K562 (cell line): ENCODE measurements at regions not wholly inside any gene's neighbourhood (a gene's known extent, or its start where the extent isn't known, plus 50 kb on each side); places are given as distances from the start of the nearest gene placed in this dataset.
A peak's percentile ranks its signal among the peaks of the same experiment; 100 is the strongest.

Source experiments
- ATF1 ChIP-seq, 2 experiments: fragments of 450-650 bp in 1 of 2; IDR thresholded peaks; 2 replicates each; pipeline ENCODE4 v1.6.1; 2016; ENCODE audit warnings: missing compliant biosample characterization in 1 of 2, missing genetic modification characterization in 1 of 2
- BDP1 ChIP-seq: IDR thresholded peaks from 3 replicates; pipeline ENCODE4 v1.6.1; 2011; ENCODE audit not compliant: insufficient read length, insufficient read depth
- CREB1 ChIP-seq, 2 experiments: sonication (generic) in 1 of 2; formaldehyde crosslinking in 1 of 2; IDR thresholded peaks; 2 replicates each; pipeline versions ENCODE4 v1.6.1 to v1.8.0; 2012 to 2022; ENCODE audit warnings: inconsistent platforms in 1 of 2, mild to moderate bottlenecking in 1 of 2, missing genetic modification reagents in 1 of 2, moderate library complexity in 1 of 2
- ERF ChIP-seq: fragments of 450-650 bp; formaldehyde crosslinking; IDR thresholded peaks from 2 replicates; pipeline ENCODE4 v1.4.0; 2020; ENCODE audit warnings: mild to moderate bottlenecking, mixed read lengths
- GATAD2B ChIP-seq: fragments of 450-650 bp; IDR thresholded peaks from 2 replicates; pipeline ENCODE4 v1.6.1; 2017; ENCODE audit warnings: mild to moderate bottlenecking, borderline replicate concordance
- MTF1 ChIP-seq: fragments of 250-450 bp; sonication (Bioruptor Pico); IDR thresholded peaks from 2 replicates; pipeline ENCODE4 v1.9.0; 2021; ENCODE audit warnings: moderate library complexity, mild to moderate bottlenecking, inconsistent platforms, borderline replicate concordance
- NBN ChIP-seq: fragments of 450-650 bp; IDR thresholded peaks from 2 replicates; pipeline ENCODE4 v1.6.1; 2016; ENCODE audit warnings: low read depth, mild to moderate bottlenecking
- NFE2 ChIP-seq: IDR thresholded peaks from 2 replicates; pipeline ENCODE4 v1.6.1; 2014; ENCODE audit warnings: antibody characterized with exemption, low read depth
- NR2C2 ChIP-seq, 2 experiments: fragments of 200-800 bp in 1 of 2; sonication (Bioruptor generic) in 1 of 2; sonication (generic) in 1 of 2; formaldehyde crosslinking in 1 of 2; IDR thresholded peaks; 2 replicates each; pipeline versions ENCODE4 v1.6.1 to v1.8.0; 2016 to 2022; ENCODE audit warnings: mild to moderate bottlenecking in 1 of 2, missing compliant biosample characterization in 1 of 2, missing genetic modification characterization in 1 of 2, missing genetic modification reagents in 1 of 2
- PHB2 ChIP-seq: fragments of 450-650 bp; IDR thresholded peaks from 2 replicates; pipeline ENCODE4 v1.6.1; 2017; ENCODE audit warnings: low read depth
- SAFB2 ChIP-seq: fragments of 200-400 bp; formaldehyde crosslinking; IDR thresholded peaks from 2 replicates; pipeline ENCODE4 v1.6.1; 2018; ENCODE audit warnings: borderline replicate concordance, low read length, low read depth, moderate library complexity; ENCODE audit not compliant: severe bottlenecking
- WHSC1 ChIP-seq: IDR thresholded peaks from one replicate; pipeline ENCODE4 v1.6.1; 2012; ENCODE audit warnings: low read length, control low read depth, inconsistent platforms
- XRCC3 ChIP-seq: fragments of 450-650 bp; IDR thresholded peaks from 2 replicates; pipeline ENCODE4 v1.6.1; 2017; ENCODE audit warnings: mild to moderate bottlenecking, moderate library complexity
- ZBTB1 ChIP-seq: sonication (generic); formaldehyde crosslinking; IDR thresholded peaks from 2 replicates; pipeline ENCODE4 v1.8.1; 2023; ENCODE audit warnings: missing genetic modification reagents, low read depth, mild to moderate bottlenecking, borderline replicate concordance
- ZNF224 ChIP-seq: sonication (generic); formaldehyde crosslinking; IDR thresholded peaks from 2 replicates; pipeline ENCODE4 v1.8.0; 2022; ENCODE audit warnings: mild to moderate bottlenecking, missing genetic modification reagents
- ZNF263 ChIP-seq: sonication (generic); formaldehyde crosslinking; IDR thresholded peaks from 2 replicates; pipeline ENCODE4 v1.8.0; 2022; ENCODE audit warnings: mild to moderate bottlenecking, missing genetic modification reagents, borderline replicate concordance
- TF ChIP-seq, protein P1 (sequence below), 2 experiments: fragments of 450-650 bp; IDR thresholded peaks; 2 replicates each; pipeline ENCODE4 v1.6.1; 2018; ENCODE audit warnings: mild to moderate bottlenecking in 2 of 2, low read depth in 1 of 2; ENCODE audit not compliant: partially characterized antibody in 2 of 2
- TF ChIP-seq, protein P2 (sequence below): fragments of 450-650 bp; IDR thresholded peaks from 2 replicates; pipeline ENCODE4 v1.6.1; 2016
- TF ChIP-seq, protein P3 (sequence below): fragments of 250-450 bp; sonication (Bioruptor Pico); IDR thresholded peaks from 2 replicates; pipeline ENCODE4 v1.8.0; 2021; ENCODE audit warnings: mild to moderate bottlenecking, moderate library complexity
- TF ChIP-seq, protein P4 (sequence below): IDR thresholded peaks from 2 replicates; pipeline ENCODE4 v1.6.1; 2011; ENCODE audit not compliant: insufficient read length; ENCODE audit errors: extremely low read depth

DNA sequence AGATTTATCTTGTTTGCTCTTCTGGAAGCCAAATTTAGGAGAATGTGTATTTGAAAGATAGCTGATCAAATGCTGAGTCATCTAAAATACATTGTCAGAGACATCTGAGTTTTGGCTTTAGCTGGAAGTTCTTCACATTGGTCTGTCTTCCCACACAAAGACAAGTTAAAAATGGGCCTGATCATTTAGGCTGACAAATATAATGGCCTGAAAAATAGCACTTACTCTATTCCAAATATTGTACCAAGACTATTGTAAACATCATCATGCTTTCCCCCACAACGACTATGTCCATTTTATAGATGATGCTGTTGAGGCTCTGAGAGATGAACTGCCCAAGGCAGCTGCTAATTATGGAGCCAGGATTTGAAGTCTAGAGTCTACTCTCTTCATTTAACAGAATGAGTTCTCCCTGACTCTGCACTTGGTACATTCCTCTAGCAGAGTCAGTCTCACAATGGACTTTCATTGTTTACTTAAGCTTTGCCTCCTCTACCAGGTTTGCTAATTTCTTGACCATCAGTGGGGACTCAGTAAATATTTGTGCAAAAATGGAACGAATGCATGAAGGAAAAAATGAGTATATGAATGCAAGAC lies 619.4 kb upstream of the KLF4 start (continued):
- TF ChIP-seq, protein P1, sequence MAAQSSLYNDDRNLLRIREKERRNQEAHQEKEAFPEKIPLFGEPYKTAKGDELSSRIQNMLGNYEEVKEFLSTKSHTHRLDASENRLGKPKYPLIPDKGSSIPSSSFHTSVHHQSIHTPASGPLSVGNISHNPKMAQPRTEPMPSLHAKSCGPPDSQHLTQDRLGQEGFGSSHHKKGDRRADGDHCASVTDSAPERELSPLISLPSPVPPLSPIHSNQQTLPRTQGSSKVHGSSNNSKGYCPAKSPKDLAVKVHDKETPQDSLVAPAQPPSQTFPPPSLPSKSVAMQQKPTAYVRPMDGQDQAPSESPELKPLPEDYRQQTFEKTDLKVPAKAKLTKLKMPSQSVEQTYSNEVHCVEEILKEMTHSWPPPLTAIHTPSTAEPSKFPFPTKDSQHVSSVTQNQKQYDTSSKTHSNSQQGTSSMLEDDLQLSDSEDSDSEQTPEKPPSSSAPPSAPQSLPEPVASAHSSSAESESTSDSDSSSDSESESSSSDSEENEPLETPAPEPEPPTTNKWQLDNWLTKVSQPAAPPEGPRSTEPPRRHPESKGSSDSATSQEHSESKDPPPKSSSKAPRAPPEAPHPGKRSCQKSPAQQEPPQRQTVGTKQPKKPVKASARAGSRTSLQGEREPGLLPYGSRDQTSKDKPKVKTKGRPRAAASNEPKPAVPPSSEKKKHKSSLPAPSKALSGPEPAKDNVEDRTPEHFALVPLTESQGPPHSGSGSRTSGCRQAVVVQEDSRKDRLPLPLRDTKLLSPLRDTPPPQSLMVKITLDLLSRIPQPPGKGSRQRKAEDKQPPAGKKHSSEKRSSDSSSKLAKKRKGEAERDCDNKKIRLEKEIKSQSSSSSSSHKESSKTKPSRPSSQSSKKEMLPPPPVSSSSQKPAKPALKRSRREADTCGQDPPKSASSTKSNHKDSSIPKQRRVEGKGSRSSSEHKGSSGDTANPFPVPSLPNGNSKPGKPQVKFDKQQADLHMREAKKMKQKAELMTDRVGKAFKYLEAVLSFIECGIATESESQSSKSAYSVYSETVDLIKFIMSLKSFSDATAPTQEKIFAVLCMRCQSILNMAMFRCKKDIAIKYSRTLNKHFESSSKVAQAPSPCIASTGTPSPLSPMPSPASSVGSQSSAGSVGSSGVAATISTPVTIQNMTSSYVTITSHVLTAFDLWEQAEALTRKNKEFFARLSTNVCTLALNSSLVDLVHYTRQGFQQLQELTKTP (IDR thresholded peaks at IDR 0.05; ENCODE audit: low read depth in 1 of 2, partially characterized antibody in 2 of 2), result peak in 1 of 2 experiments; percentile 74
- TF ChIP-seq MTF1 (CRISPR knock-in tag), result no peak
- no peak for TF ChIP-seq WHSC1
- peak; percentile 67; the same call in 1 of the 2 replicates for TF ChIP-seq NBN
- no peak for TF ChIP-seq NR2C2 (CRISPR knock-in tag; IDR thresholded peaks at IDR 0.05)
- TF ChIP-seq NR2C2 (tag; IDR thresholded peaks at IDR 0.05), result no peak
- TF ChIP-seq, protein P2, sequence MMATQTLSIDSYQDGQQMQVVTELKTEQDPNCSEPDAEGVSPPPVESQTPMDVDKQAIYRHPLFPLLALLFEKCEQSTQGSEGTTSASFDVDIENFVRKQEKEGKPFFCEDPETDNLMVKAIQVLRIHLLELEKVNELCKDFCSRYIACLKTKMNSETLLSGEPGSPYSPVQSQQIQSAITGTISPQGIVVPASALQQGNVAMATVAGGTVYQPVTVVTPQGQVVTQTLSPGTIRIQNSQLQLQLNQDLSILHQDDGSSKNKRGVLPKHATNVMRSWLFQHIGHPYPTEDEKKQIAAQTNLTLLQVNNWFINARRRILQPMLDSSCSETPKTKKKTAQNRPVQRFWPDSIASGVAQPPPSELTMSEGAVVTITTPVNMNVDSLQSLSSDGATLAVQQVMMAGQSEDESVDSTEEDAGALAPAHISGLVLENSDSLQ, result no peak
- no peak for TF ChIP-seq ZNF263 (CRISPR knock-in tag)
- TF ChIP-seq, protein P3, sequence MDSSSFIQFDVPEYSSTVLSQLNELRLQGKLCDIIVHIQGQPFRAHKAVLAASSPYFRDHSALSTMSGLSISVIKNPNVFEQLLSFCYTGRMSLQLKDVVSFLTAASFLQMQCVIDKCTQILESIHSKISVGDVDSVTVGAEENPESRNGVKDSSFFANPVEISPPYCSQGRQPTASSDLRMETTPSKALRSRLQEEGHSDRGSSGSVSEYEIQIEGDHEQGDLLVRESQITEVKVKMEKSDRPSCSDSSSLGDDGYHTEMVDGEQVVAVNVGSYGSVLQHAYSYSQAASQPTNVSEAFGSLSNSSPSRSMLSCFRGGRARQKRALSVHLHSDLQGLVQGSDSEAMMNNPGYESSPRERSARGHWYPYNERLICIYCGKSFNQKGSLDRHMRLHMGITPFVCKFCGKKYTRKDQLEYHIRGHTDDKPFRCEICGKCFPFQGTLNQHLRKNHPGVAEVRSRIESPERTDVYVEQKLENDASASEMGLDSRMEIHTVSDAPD (CRISPR knock-in tag), result no peak
- TF ChIP-seq SAFB2, result no peak
- TF ChIP-seq BDP1, result no peak
- no peak for TF ChIP-seq ZBTB1 (CRISPR knock-in tag)
- TF ChIP-seq, protein P4, sequence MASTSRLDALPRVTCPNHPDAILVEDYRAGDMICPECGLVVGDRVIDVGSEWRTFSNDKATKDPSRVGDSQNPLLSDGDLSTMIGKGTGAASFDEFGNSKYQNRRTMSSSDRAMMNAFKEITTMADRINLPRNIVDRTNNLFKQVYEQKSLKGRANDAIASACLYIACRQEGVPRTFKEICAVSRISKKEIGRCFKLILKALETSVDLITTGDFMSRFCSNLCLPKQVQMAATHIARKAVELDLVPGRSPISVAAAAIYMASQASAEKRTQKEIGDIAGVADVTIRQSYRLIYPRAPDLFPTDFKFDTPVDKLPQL, result no peak
- peak; percentile 80; the same call in 1 of the 2 replicates for TF ChIP-seq GATAD2B
- no peak for TF ChIP-seq ATF1 (CRISPR knock-in tag; IDR thresholded peaks at IDR 0.05)
- TF ChIP-seq ATF1 (tag; IDR thresholded peaks at IDR 0.05), result peak; percentile 24; the same call in 1 of the 2 replicates
- peak; percentile 61 for TF ChIP-seq PHB2
- no peak for TF ChIP-seq ERF
- no peak for TF ChIP-seq XRCC3
- TF ChIP-seq ZNF224 (CRISPR knock-in tag), result no peak
- peak; percentile 96 for TF ChIP-seq NFE2
- TF ChIP-seq CREB1 (IDR thresholded peaks at IDR 0.05), result 0 out of 2 replicates have a peak, but pooled peaks have one; percentile 25
- no peak for TF ChIP-seq CREB1 (CRISPR knock-in tag; IDR thresholded peaks at IDR 0.05)
